ENCODE measurements at regions not wholly inside any gene's neighbourhood (a gene's known extent, or its start where the extent isn't known, plus 50 kb on each side); places are given as distances from the start of the nearest gene placed in this dataset.

GRCh38 chr12:113642672-113643071 is 171.0 kb upstream of the LHX5 start:
- no peak for DNase-seq (ENCODE audit: low read depth)
- TF ChIP-seq CTCF (conservative IDR thresholded peaks at IDR 0.05; ENCODE audit: control insufficient read depth, insufficient read depth, low read depth, low read length): no peak
- H3K4me3 ChIP-seq (ENCODE audit: control insufficient read depth, low read depth, low read length): no peak overlapping the region

GRCh38 chr12:113642216-113642615 is 170.5 kb upstream of the LHX5 start:
- no peak overlapping the region for H3K4me3 ChIP-seq (ENCODE audit: control insufficient read depth, low read depth, low read length)
- TF ChIP-seq CTCF (conservative IDR thresholded peaks at IDR 0.05; ENCODE audit: control insufficient read depth, insufficient read depth, low read depth, low read length): no peak
- DNase-seq (ENCODE audit: low read depth): no peak

GRCh38 chr12:113641426-113642030 is 169.9 kb upstream of the LHX5 start:
- no peak for TF ChIP-seq CTCF (conservative IDR thresholded peaks at IDR 0.05; ENCODE audit: control insufficient read depth, insufficient read depth, low read depth, low read length)
- no peak overlapping the region for H3K4me3 ChIP-seq (ENCODE audit: control insufficient read depth, low read depth, low read length)
- no peak for DNase-seq (ENCODE audit: low read depth)

GRCh38 chr12:113640837-113641236 is 169.2 kb upstream of the LHX5 start:
- DNase-seq (ENCODE audit: low read depth): no peak
- TF ChIP-seq CTCF (conservative IDR thresholded peaks at IDR 0.05; ENCODE audit: control insufficient read depth, insufficient read depth, low read depth, low read length): no peak
- H3K4me3 ChIP-seq (ENCODE audit: control insufficient read depth, low read depth, low read length): no peak overlapping the region

GRCh38 chr12:113639474-113639873 is 167.8 kb upstream of the LHX5 start:
- TF ChIP-seq CTCF (conservative IDR thresholded peaks at IDR 0.05; ENCODE audit: control insufficient read depth, insufficient read depth, low read depth, low read length): no peak
- no peak overlapping the region for H3K4me3 ChIP-seq (ENCODE audit: control insufficient read depth, low read depth, low read length)
- no peak for DNase-seq (ENCODE audit: low read depth)

GRCh38 chr12:113638460-113638775 is 166.7 kb upstream of the LHX5 start:
- DNase-seq (ENCODE audit: low read depth): no peak
- TF ChIP-seq CTCF (conservative IDR thresholded peaks at IDR 0.05; ENCODE audit: control insufficient read depth, insufficient read depth, low read depth, low read length): no peak
- H3K4me3 ChIP-seq (ENCODE audit: control insufficient read depth, low read depth, low read length): no peak overlapping the region

- TF ChIP-seq CTCF (conservative IDR thresholded peaks at IDR 0.05; ENCODE audit: control insufficient read depth, insufficient read depth, low read depth, low read length): no peak
- no peak overlapping the region for H3K4me3 ChIP-seq (ENCODE audit: control insufficient read depth, low read depth, low read length)
- DNase-seq (ENCODE audit: low read depth): no peak
Measured at GRCh38 chr12:113634982-113635381, 163.3 kb upstream of the LHX5 start.

Data from fibroblast of mammary gland (primary cell).